ENCODE measurements at regions not wholly inside any gene's neighbourhood (a gene's known extent, or its start where the extent isn't known, plus 50 kb on each side); places are given as distances from the start of the nearest gene placed in this dataset.

- no peak for TF ChIP-seq MYC (IDR thresholded peaks at IDR 0.05; ENCODE audit: low read depth, low read length)
- no peak for TF ChIP-seq CTCF (IDR thresholded peaks at IDR 0.05; ENCODE audit: low read depth, low read length)
- TF ChIP-seq POLR2A (IDR thresholded peaks at IDR 0.05; ENCODE audit: extremely low read depth, insufficient read length), result no peak
- no peak for TF ChIP-seq MAX (IDR thresholded peaks at IDR 0.05; ENCODE audit: low read depth, low read length)
- no peak for DNase-seq (ENCODE audit: low read depth)
These were observed 94.9 kb downstream of the C11orf91 start for GRCh38 chr11:33605703-33606102.

GRCh38 chr11:33598426-33599069 is 102.1 kb downstream of the C11orf91 start:
- no peak for TF ChIP-seq MAX (IDR thresholded peaks at IDR 0.05; ENCODE audit: low read depth, low read length)
- no peak for TF ChIP-seq MYC (IDR thresholded peaks at IDR 0.05; ENCODE audit: low read depth, low read length)
- TF ChIP-seq POLR2A (IDR thresholded peaks at IDR 0.05; ENCODE audit: extremely low read depth, insufficient read length), result no peak
- no peak for TF ChIP-seq CTCF (IDR thresholded peaks at IDR 0.05; ENCODE audit: low read depth, low read length)
- no peak for DNase-seq (ENCODE audit: low read depth)
- H3K4me3 ChIP-seq (ENCODE audit: low read depth, low read length), result no peak overlapping the region

More at GRCh38 chr11:33605703-33606102, 94.9 kb downstream of the C11orf91 start:
- no peak overlapping the region for H3K4me3 ChIP-seq (ENCODE audit: low read depth, low read length)

GRCh38 chr11:33594188-33594587 is 106.4 kb downstream of the C11orf91 start:
- H3K4me3 ChIP-seq (ENCODE audit: low read depth, low read length), result no peak overlapping the region
- TF ChIP-seq MAX (IDR thresholded peaks at IDR 0.05; ENCODE audit: low read depth, low read length), result no peak
- no peak for TF ChIP-seq MYC (IDR thresholded peaks at IDR 0.05; ENCODE audit: low read depth, low read length)
- no peak for TF ChIP-seq POLR2A (IDR thresholded peaks at IDR 0.05; ENCODE audit: extremely low read depth, insufficient read length)
- TF ChIP-seq CTCF (IDR thresholded peaks at IDR 0.05; ENCODE audit: low read depth, low read length), result no peak
- no peak for DNase-seq (ENCODE audit: low read depth)

- no peak for TF ChIP-seq MAX (IDR thresholded peaks at IDR 0.05; ENCODE audit: low read depth, low read length)
- no peak for TF ChIP-seq CTCF (IDR thresholded peaks at IDR 0.05; ENCODE audit: low read depth, low read length)
- TF ChIP-seq POLR2A (IDR thresholded peaks at IDR 0.05; ENCODE audit: extremely low read depth, insufficient read length), result no peak
- no peak for TF ChIP-seq MYC (IDR thresholded peaks at IDR 0.05; ENCODE audit: low read depth, low read length)
- no peak for DNase-seq (ENCODE audit: low read depth)
- no peak overlapping the region for H3K4me3 ChIP-seq (ENCODE audit: low read depth, low read length)
These were observed 110.2 kb downstream of the C11orf91 start for GRCh38 chr11:33590441-33590840.

GRCh38 chr11:33588056-33588455 is 112.6 kb downstream of the C11orf91 start:
- no peak for TF ChIP-seq MYC (IDR thresholded peaks at IDR 0.05; ENCODE audit: low read depth, low read length)
- no peak for TF ChIP-seq POLR2A (IDR thresholded peaks at IDR 0.05; ENCODE audit: extremely low read depth, insufficient read length)
- TF ChIP-seq MAX (IDR thresholded peaks at IDR 0.05; ENCODE audit: low read depth, low read length), result no peak
- TF ChIP-seq CTCF (IDR thresholded peaks at IDR 0.05; ENCODE audit: low read depth, low read length), result no peak
- no peak for DNase-seq (ENCODE audit: low read depth)
- no peak overlapping the region for H3K4me3 ChIP-seq (ENCODE audit: low read depth, low read length)

Data from NB4 (cell line).